ENCODE measurements at regions not wholly inside any gene's neighbourhood (a gene's known extent, or its start where the extent isn't known, plus 50 kb on each side); places are given as distances from the start of the nearest gene placed in this dataset.

DNA sequence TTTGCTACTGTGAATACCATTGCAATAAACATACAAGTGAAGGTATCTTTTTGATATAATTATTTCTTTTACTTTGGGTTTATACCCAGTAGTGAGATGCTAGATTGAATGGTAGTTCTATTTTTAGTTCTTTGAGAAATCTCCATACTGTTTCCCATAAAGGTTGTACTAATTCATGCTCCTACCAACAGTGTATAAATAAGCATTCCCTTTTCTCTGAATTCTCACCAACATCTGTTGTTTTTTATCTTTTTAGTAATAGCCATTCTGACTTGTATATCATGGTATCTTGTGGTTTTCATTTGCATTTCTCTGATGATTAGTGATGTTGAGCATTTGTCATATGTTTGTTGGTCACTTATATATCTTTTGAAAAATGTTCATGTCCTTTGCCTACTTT lies 183.6 kb upstream of the LRFN2 start:
- no peak for DNase-seq (ENCODE audit: extremely low spot score, insufficient read length, low read depth)
- FAIRE-seq = no peak

- FAIRE-seq (no peak), DNase-seq (ENCODE audit: extremely low spot score, insufficient read length, low read depth) (no peak)
Measured at GRCh38 chr6:40764726-40765125, 177.6 kb upstream of the LRFN2 start.

DNA sequence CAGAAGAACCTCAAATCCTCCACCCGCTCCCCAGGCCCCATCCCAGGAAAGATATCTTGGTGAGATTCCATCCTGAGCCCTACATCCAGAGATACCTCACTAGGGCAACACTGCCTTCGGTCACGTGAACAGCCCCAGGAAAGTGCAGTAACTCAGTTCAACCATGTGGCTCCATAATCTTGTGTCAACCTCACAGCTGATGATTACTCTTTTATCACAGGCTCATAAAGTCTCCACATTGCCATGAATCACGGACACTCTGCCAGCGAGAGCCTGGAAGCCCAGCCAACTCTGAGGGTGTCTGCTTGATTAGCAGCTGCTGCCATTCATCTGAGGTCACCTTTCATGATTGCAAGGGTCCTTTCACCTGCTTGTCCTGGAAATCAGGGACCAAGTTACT lies 175.8 kb upstream of the LRFN2 start:
- DNase-seq (ENCODE audit: extremely low spot score, insufficient read length, low read depth) (no peak), FAIRE-seq (no peak)

GRCh38 chr6:40760887-40761286 lies 173.7 kb upstream of the LRFN2 start:
- FAIRE-seq (no peak), DNase-seq (ENCODE audit: extremely low spot score, insufficient read length, low read depth) (no peak)

GRCh38 chr6:40759838-40760237 lies 172.7 kb upstream of the LRFN2 start:
- DNase-seq (ENCODE audit: extremely low spot score, insufficient read length, low read depth) = no peak
- no peak for FAIRE-seq

- FAIRE-seq = no peak
Measured at GRCh38 chr6:40759264-40759663, 172.1 kb upstream of the LRFN2 start.

GRCh38 chr6:40755749-40756452 lies 168.7 kb upstream of the LRFN2 start:
- no peak for DNase-seq (ENCODE audit: extremely low spot score, insufficient read length, low read depth)

More at GRCh38 chr6:40759264-40759663, 172.1 kb upstream of the LRFN2 start:
- no peak for DNase-seq (ENCODE audit: extremely low spot score, insufficient read length, low read depth)

DNA sequence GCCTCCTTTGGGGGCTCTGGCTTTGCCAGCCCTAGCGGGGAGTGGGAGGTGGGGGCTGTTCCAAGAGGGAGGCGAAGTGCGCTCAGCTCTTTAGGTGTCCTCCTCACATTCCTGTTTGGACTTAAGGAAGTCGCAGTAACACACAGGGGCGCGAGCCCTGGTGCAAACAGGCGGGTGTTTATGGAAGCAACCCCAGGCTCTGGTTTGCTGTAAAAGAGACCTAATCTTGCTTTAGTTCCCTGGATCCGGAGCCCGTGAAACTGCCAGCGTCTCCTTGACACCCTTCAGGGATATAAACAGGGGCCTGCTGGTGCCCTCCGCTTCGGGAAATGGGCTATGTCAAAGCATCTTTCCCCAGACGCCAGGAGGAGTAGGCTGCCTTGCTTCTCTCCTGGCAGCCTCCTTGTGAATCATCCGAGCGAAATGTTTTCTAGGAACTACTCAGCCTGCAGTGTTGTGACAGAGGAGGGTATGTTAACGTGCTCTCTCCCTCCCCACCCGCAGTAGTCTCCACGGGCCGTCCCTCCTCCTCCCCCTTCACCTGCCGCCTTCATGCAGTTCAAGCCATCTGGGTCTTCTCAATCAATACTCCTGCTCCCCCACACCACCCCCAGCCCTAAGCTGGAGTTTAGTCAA lies 168.0 kb upstream of the LRFN2 start:
- FAIRE-seq = no peak
- DNase-seq (ENCODE audit: extremely low spot score, insufficient read length, low read depth) = no peak

More at GRCh38 chr6:40755749-40756452, 168.7 kb upstream of the LRFN2 start:
- no peak for FAIRE-seq

DNA sequence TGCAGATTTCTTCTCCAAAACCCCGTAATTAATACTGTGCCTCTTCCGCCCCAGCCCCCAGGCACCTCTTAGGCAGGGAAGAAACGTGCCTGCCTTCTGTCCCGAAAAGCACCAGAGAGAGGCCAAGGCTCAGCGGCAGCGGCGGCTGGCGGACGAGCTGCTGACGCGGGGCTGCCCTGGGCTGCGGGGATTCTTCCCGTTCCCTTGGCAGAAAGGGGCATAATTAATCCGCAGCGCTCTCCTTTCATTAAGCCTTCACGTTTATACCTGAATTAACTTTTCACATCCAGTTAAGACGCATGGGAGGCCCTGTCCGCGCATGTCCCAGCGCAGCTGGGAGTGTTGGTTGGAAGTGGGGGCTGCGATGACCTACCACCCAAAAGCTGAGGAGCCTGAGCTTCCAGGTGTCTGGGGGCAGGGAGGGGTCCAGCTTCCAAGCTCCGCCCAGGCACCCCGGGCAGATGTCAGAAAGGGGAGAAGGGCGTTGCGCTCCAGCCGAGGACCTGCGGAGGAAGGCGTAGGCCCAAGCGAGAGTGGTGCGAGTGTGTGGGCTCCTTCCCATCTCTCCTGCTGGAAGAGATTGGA lies 167.4 kb upstream of the LRFN2 start:
- FAIRE-seq (no peak), DNase-seq (ENCODE audit: extremely low spot score, insufficient read length, low read depth) (no peak)

DNA sequence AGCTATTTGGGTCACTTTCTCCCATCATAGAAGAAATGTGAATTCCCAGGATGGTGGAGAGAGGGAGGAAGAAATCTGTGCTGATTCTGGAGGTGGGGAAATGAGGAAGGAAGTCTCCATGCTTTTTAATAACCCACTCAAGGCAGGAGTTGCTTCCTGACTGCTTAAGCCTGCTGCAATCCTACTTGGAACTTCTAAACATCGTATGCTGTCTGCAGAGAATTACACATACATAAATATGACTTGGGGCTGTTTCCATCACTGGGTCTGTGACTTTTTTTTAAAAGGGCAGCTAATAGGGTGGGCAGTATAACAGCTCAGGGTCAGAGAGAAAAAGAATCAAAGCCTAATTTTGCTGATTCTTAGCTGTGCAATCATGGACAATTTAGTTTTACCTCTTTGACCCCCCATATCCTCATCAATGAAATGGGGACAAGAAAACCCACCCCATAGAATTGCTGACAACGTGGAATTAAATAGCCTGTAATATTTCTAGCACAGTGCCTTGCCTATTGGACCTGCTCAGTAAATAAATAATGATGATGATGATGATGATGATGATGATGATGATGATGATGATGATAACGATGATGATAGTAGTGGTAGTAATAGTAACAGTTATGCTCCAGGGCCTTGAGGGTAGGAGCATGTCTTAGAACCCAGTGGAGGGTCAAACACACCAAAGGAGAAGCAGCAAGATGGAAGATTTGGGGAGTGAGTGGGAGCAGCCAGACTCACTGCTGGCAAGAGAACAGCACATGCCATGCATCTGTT lies 166.7 kb upstream of the LRFN2 start:
- DNase-seq (ENCODE audit: extremely low spot score, insufficient read length, low read depth) (no peak), FAIRE-seq (no peak)

DNA sequence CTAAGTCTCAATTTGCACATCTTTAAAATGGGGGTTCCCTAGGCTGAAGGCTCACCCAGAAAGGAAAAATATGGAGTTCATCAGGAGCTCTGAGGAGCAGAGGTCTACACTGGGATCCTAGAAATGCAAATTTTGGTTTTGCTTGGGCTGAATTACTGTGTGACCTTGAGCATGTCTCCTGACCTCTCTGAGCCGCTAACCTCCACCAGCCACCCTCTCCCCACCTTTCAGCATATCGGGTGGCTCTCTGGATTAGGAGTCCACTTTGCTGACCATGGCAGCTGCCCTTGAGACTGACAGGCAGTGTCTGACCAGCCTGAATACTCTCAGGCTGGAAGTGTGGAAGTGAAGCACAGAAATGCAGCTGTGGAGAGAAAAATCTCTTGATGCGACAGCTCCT lies 165.9 kb upstream of the LRFN2 start:
- DNase-seq (ENCODE audit: extremely low spot score, insufficient read length, low read depth) (no peak), FAIRE-seq (no peak)

DNA sequence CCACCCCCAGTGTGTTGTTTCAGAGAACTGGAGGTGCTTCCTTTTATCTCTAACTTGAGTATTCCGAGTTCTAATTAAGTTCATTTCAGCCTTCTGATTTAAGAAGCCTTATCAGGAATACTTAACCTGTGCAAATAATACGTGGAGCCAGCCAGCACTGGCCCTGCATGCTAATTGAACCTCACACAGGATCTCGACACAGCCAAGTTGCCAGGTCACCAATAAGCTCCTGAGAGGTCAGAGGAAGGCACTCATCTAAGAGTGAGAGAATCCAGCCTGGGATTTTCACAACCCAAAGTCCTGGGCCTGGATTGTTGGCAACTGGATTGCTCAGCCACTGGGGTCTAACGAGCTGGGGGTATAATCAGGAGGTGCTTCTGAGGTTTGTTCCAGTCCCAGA lies 157.7 kb upstream of the LRFN2 start:
- DNase-seq (ENCODE audit: extremely low spot score, insufficient read length, low read depth) = no peak
- FAIRE-seq = no peak

DNA sequence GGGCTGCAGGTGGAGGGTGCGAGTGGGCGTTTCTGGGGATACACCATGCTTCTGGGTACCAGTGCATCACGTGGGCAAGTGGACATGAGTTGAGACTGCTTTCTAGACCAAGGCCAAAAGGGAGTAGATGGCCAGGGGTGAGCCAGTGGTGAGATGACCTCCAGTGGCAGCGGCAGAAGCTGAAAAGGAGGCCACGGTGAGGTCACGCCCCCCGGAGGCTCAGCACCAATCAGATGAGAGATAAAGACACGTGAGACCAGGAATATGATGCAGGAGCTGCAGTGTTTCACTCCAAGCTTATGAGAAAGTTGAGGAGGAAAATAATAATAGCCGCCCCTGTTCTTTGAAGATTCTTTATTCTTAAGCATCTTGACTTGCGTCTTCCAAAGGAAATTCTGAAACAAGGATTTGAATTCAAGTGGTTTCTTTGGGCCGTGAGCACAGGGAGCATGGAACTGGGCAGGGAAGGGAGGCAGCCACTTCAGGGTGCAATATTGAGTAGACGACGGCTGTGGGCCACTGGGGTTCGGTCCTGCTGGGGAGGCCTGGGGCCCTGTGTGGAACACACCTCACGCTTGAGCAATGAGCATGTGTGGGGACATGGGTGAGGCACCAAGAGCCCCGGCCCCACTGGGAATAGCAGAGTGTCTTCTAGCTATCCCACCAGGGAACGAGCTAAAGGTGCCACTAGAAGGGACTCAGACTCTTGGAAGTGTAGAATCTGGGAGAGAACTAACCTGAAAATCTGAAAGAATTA lies 156.7 kb upstream of the LRFN2 start:
- DNase-seq (ENCODE audit: extremely low spot score, insufficient read length, low read depth) (no peak), FAIRE-seq (no peak)

DNA sequence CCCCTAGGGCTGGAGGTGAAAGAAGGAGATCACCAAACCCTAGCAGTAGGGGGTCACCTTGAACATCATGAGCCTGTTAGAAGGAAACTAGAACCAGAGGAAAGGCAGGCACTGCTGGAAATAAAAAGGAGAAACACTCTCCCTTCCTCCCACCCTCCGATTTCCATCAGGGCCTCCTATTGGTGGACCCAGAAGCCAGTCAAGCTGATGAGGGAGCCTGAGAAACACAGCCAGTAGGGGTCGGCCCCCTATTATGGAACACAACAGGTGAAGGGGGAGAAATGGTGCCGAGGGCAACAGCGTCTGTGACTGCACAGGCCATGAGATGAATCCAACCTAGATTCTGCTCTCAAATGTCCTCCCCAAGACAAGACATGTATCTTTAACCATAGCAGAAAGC lies 156.1 kb upstream of the LRFN2 start:
- FAIRE-seq = no peak
- no peak for DNase-seq (ENCODE audit: extremely low spot score, insufficient read length, low read depth)

- DNase-seq (ENCODE audit: extremely low spot score, insufficient read length, low read depth) = no peak
- FAIRE-seq = no peak
Measured at GRCh38 chr6:40740518-40740917, 153.4 kb upstream of the LRFN2 start.

DNA sequence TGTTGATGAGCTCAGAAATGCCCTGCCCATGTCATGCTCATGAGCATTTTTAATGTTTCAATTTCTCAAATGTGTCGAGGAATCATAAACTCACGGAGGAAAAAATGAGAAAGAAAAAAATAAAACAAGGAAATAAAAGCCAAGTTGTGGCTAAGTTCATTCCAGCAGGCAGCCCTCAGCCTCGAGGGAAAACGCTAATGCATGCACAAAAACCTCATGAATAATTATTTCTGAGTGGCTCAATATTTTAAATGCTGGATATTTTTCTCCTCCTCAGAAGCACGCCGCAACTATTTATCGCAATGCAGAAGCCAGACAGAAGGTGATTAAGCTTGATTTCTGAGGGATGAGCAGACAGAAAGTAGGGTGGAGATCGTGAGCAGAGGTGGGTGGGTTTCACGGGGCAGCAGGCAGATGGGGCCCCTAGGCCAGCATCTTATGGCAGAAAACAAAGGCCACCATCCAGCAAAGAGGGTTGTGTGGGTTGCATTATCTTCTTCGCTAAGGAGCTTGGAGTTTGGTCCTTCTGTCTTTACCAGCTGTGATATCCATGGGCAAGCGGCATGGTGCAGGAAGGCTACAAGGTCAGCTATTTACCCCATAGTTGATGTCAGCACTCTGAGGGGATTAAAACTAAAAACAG lies 151.5 kb upstream of the LRFN2 start:
- FAIRE-seq (no peak), DNase-seq (ENCODE audit: extremely low spot score, insufficient read length, low read depth) (no peak)

DNA sequence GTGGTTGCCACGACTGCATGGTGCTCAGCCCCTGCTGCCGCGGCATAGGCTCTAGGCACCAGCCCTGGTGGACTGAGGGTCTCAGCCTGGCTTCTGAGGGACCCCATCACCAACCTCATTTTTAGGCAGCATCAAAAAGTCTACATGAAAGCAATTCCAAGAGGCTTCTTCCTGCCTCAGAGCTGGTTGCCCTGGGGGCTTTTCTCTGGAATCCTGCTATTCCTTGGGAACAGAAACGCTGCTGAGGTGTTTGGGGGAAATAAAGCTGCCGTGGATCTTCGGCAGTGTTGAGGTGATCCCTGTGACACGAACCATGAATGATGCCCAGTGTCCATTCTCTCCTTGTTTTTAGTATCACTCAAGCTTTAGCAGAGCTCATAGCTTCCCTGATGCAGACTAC lies 148.4 kb upstream of the LRFN2 start:
- DNase-seq (ENCODE audit: extremely low spot score, insufficient read length, low read depth) = no peak
- FAIRE-seq = no peak

DNA sequence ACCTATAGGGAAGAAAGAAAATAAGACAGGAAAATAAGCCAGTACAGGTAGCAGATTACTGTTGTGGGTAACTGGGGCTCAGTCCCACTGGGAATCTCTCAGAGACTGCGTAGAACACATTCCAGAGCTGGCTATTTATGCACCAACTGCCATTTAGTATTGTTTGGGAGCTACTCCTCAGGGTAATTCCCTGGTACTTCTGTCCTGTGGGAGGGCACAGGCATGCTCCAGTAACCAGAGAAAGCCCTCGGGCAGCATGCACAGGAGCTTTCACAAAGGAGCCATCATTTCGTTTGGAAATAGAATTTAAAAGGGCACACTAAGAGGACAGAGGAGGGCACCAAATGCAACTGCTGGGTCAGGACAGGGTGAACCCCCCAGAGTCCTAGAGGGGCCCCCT lies 148.0 kb upstream of the LRFN2 start:
- no peak for DNase-seq (ENCODE audit: extremely low spot score, insufficient read length, low read depth)
- no peak for FAIRE-seq

DNA sequence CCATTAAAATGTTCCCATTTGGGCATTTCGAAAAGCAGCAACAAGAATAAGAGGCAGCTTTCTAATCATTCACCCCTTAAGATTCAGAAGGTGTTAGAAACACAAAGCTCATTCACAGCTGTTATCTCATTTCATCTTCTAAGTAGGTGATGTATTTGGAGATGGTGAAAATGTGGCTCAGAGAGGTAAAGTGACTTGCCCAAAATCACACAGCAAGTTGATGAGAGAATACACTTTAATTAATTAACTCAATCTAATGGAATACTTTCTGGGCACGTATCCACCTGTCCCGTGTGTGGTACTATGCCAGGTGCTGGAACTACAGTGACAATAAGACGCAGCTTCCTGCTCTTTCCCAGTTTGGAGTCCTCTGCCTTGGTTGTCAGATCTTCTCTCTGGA lies 147.4 kb upstream of the LRFN2 start:
- no peak for FAIRE-seq

More for the DNA sequence above, 147.4 kb upstream of the LRFN2 start:
- DNase-seq (ENCODE audit: extremely low spot score, insufficient read length, low read depth) = no peak

Measured in GM18507 (cell line).